Gastrocnemius medialis (tissue), 4 donors: ENCODE measurements at regions not wholly inside any gene's neighbourhood (a gene's known extent, or its start where the extent isn't known, plus 50 kb on each side); places are given as distances from the start of the nearest gene placed in this dataset.

ENCODE experiments used
- ATAC-seq, 2 donors: fragments of 150-250 bp; one replicate each; pipeline ENCODE4 v1.9.1; 2016
- DNase-seq, 2 donors: peaks; one replicate each; pipeline ENCODE4 v3.0.0-alpha.2; 2019
- H3K27ac ChIP-seq, 4 donors: fragments of 200-600 bp; sonication (generic); 1 replicate in 1 of 4; 2 replicates in 3 of 4; pipeline ENCODE4 v1.5.1; 2016 to 2018; ENCODE audit warnings: mild to moderate bottlenecking in 2 of 4, moderate library complexity in 1 of 4
- H3K27me3 ChIP-seq, 3 donors: fragments of 200-600 bp; sonication (generic) in 2 of 3; 1 replicate in 1 of 3; 2 replicates in 2 of 3; pipeline versions ENCODE4 v1.5.1 to v1.6.0; 2016 to 2019; ENCODE audit warnings: mild to moderate bottlenecking in 1 of 3, moderate library complexity in 1 of 3
- H3K36me3 ChIP-seq, 2 donors: fragments of 200-600 bp; sonication (generic) in 1 of 2; one replicate each; pipeline ENCODE4 v1.5.1; 2017 to 2018
- H3K4me1 ChIP-seq, 2 donors: fragments of 200-600 bp; sonication (generic) in 1 of 2; one replicate each; pipeline ENCODE4 v1.5.1; 2016 to 2017; ENCODE audit warnings: mild to moderate bottlenecking in 2 of 2
- H3K4me3 ChIP-seq, 4 donors: fragments of 200-600 bp; sonication (generic) in 3 of 4; 1 replicate in 1 of 4; 2 replicates in 3 of 4; pipeline ENCODE4 v1.5.1; 2016 to 2019; ENCODE audit warnings: mild to moderate bottlenecking in 2 of 4
- H3K9me3 ChIP-seq, 3 donors: fragments of 200-600 bp; sonication (generic) in 2 of 3; 1 replicate in 1 of 3; 2 replicates in 2 of 3; pipeline ENCODE4 v1.5.1; 2016 to 2019
- POLR2A ChIP-seq, 2 donors: fragments of 450-650 bp; IDR thresholded peaks; one replicate each; pipeline ENCODE4 v1.6.1; 2017; ENCODE audit warnings: antibody characterized with exemption in 2 of 2, mild to moderate bottlenecking in 2 of 2, moderate library complexity in 2 of 2
- in situ Hi-C, 4 donors: fragments of 200-750 bp; cut with MboI; loops; one replicate each; pipeline versions ENCODE4 v1.15.0 to v1.8.0; 2017; ENCODE audit warnings: low sequenced_read_pairs in 4 of 4
- intact Hi-C: fragments of 100-400 bp; cut with DNase I; formaldehyde crosslinking; loops from one replicate; pipeline ENCODE4 v1.15.1; 2023; ENCODE audit warnings: low total_unique reads
- TF ChIP-seq, protein P1 (sequence below), 5 experiments: fragments of 450-650 bp in 3 of 5; fragments of 200-600 bp in 2 of 5; sonication (generic) in 2 of 5; IDR thresholded peaks in 4 of 5; conservative IDR thresholded peaks in 1 of 5; 1 replicate in 4 of 5; 2 replicates in 1 of 5; pipeline ENCODE4 v1.5.1; 2016 to 2019; ENCODE audit warnings: antibody characterized with exemption in 5 of 5, mild to moderate bottlenecking in 3 of 5, moderate library complexity in 3 of 5

GRCh38 chr6:144395826-144396225 is 110.7 kb downstream of the UTRN start:
- intact Hi-C loops (no loop called here), in situ Hi-C loops (no loop called here)
- H3K27ac ChIP-seq = no peak overlapping the region
- H3K27me3 ChIP-seq = no peaks in the 10 kb centered on the region
- H3K4me3 ChIP-seq = no peak overlapping the region
- H3K9me3 ChIP-seq = no peaks in the 10 kb centered on the region
- ATAC-seq (no peak), DNase-seq (no peak)
- no peaks in the 10 kb centered on the region for H3K36me3 ChIP-seq
- TF ChIP-seq, protein P1, sequence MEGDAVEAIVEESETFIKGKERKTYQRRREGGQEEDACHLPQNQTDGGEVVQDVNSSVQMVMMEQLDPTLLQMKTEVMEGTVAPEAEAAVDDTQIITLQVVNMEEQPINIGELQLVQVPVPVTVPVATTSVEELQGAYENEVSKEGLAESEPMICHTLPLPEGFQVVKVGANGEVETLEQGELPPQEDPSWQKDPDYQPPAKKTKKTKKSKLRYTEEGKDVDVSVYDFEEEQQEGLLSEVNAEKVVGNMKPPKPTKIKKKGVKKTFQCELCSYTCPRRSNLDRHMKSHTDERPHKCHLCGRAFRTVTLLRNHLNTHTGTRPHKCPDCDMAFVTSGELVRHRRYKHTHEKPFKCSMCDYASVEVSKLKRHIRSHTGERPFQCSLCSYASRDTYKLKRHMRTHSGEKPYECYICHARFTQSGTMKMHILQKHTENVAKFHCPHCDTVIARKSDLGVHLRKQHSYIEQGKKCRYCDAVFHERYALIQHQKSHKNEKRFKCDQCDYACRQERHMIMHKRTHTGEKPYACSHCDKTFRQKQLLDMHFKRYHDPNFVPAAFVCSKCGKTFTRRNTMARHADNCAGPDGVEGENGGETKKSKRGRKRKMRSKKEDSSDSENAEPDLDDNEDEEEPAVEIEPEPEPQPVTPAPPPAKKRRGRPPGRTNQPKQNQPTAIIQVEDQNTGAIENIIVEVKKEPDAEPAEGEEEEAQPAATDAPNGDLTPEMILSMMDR (IDR thresholded peaks at IDR 0.05 in 4 of 5, conservative IDR thresholded peaks at IDR 0.05 in 1 of 5) = no peak
- TF ChIP-seq POLR2A (IDR thresholded peaks at IDR 0.05) = no peak
- peaks cover 0 to 4% of the 10 kb centered on the region in 2 donors for H3K4me1 ChIP-seq

- no peak for TF ChIP-seq POLR2A (IDR thresholded peaks at IDR 0.05)
- TF ChIP-seq, protein P1 (IDR thresholded peaks at IDR 0.05 in 4 of 5, conservative IDR thresholded peaks at IDR 0.05 in 1 of 5) = no peak
- Histone ChIP-seq H3K36me3 (no peaks in the 10 kb centered on the region), H3K27ac (no peak overlapping the region), H3K27me3 (no peaks in the 10 kb centered on the region), H3K4me3 (no peak overlapping the region), H3K9me3 (no peaks in the 10 kb centered on the region), H3K4me1 (peaks cover 0 to 4% of the 10 kb centered on the region in 2 donors)
- DNase-seq (no peak), ATAC-seq (no peak)
- intact Hi-C loops = no loop called here
- in situ Hi-C loops = no loop called here
These were observed 112.0 kb downstream of the UTRN start for GRCh38 chr6:144397141-144397540.

DNA sequence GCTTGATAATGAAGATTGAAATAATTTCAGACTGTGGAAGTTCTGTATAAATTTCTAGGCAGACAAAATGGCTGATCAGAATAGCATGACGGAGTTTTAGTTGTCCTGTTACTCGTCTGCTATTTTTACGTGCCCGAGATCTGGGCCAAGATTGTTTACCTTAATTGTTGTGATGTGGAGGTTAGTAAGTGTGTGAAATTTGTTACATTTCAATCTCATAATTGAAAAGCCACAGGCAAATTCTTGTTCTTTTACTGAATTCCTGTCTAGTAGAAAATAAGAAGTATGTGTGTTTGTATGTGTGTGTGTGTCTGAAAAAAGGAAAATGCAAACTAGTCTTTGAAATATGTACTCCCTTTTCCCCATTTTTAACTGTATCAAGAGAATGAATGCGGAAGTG is 115.2 kb downstream of the UTRN start:
- Histone ChIP-seq H3K27me3 (no peaks in the 10 kb centered on the region), H3K27ac (no peak overlapping the region), H3K36me3 (no peaks in the 10 kb centered on the region), H3K4me1 (peaks cover 4% of the 10 kb centered on the region in 2 donors), H3K4me3 (no peak overlapping the region), H3K9me3 (no peaks in the 10 kb centered on the region)
- no peak for TF ChIP-seq POLR2A (IDR thresholded peaks at IDR 0.05)
- TF ChIP-seq, protein P1 (IDR thresholded peaks at IDR 0.05 in 4 of 5, conservative IDR thresholded peaks at IDR 0.05 in 1 of 5) = no peak
- in situ Hi-C loops = no loop called here
- DNase-seq (no peak), ATAC-seq (no peak)
- intact Hi-C loops = no loop called here

DNA sequence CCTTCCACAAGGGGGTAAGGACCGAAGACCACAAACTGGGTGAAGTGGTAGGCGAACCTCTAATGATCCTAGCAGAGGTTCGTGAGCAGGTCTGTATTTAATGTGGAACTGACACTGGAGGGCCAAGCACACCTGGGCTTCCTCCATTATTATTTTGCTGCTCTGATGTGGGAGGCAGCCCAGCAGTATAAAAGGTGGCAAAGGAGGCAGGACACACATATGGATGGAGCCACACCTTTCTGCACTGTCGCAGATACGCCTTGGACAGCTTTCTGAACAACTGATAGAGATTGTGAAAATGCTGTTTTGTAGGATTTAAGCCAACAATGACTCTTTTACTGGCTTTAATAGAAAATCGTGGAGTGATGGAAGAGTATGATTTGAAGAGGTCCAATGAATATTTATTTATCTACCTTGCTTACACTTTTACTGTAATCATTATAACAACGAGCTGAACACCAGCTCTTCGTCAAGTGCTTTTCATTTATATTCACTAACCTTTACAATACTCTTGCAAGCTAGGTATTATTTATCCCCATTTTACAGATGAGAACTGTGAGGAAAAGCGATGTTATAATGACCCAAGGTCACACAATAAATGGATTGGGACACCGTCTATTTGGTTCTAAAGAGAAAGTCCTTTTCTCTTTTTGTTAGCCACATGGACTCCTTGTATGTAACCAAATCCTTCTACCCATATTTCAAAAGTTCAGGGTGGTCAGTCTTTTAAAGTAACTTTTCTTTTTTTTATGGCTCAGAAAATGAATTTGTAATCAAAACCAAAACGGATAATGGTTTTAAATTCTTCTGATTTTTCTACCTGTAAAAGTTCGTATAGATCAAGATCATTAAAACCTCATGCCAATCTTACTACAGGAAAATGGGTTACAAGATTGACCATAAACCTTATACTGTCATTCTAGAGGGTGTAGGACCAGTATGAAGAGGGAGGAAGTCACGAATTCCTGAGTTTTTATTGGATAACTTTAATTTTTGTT is 116.9 kb downstream of the UTRN start:
- in situ Hi-C loops = no loop called here
- intact Hi-C loops = no loop called here
- no peaks in the 10 kb centered on the region for H3K36me3 ChIP-seq
- no peaks in the 10 kb centered on the region for H3K27me3 ChIP-seq
- H3K4me3 ChIP-seq = no peak overlapping the region
- no peak overlapping the region for H3K27ac ChIP-seq
- ATAC-seq = no peak
- no peak for TF ChIP-seq POLR2A (IDR thresholded peaks at IDR 0.05)
- TF ChIP-seq, protein P1 (IDR thresholded peaks at IDR 0.05 in 4 of 5, conservative IDR thresholded peaks at IDR 0.05 in 1 of 5) = no peak
- H3K4me1 ChIP-seq = peaks cover 4 to 8% of the 10 kb centered on the region in 2 donors
- no peaks in the 10 kb centered on the region for H3K9me3 ChIP-seq
- no peak for DNase-seq
